A673 (cell line): ENCODE measurements at regions not wholly inside any gene's neighbourhood (a gene's known extent, or its start where the extent isn't known, plus 50 kb on each side); places are given as distances from the start of the nearest gene placed in this dataset.

Experiments used
- EZH2 ChIP-seq: fragments of 200-600 bp; sonication (generic); IDR thresholded peaks from 2 replicates; pipeline ENCODE4 v1.6.1; 2017; ENCODE audit warnings: borderline replicate concordance, low read depth, mild to moderate bottlenecking, mixed read lengths, antibody characterized with exemption, low read length; ENCODE audit not compliant: poor library complexity, severe bottlenecking
- TF ChIP-seq, protein P1 (sequence below): fragments of 300-800, 200-600 bp; sonication (generic); conservative IDR thresholded peaks from 2 replicates; pipeline ENCODE4 v1.5.1; 2017; ENCODE audit warnings: low read depth, mild to moderate bottlenecking, antibody characterized with exemption, low read length, moderate library complexity, mixed read lengths

DNA sequence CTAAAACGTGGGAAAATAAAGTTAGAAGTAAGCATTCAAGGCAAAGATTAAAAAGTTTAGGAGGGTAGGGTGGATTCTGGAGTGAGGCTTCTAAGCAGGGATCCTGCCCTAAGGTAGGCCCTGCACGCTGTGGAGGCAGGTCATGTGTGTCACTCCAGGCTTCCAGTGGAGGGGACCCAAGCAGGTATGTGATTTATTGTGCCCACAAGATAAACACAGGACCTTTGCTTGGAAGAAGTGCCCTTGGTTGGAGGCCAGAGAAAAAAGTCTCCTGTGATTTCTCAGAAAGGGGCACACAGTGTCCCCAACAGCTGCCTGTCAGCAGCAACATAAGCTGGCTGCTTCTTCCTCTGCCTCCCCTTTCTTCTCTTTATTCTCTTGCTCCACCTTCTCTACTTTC is 110.8 kb downstream of the FOXD2 start:
- TF ChIP-seq EZH2 = no peak
- TF ChIP-seq, protein P1, sequence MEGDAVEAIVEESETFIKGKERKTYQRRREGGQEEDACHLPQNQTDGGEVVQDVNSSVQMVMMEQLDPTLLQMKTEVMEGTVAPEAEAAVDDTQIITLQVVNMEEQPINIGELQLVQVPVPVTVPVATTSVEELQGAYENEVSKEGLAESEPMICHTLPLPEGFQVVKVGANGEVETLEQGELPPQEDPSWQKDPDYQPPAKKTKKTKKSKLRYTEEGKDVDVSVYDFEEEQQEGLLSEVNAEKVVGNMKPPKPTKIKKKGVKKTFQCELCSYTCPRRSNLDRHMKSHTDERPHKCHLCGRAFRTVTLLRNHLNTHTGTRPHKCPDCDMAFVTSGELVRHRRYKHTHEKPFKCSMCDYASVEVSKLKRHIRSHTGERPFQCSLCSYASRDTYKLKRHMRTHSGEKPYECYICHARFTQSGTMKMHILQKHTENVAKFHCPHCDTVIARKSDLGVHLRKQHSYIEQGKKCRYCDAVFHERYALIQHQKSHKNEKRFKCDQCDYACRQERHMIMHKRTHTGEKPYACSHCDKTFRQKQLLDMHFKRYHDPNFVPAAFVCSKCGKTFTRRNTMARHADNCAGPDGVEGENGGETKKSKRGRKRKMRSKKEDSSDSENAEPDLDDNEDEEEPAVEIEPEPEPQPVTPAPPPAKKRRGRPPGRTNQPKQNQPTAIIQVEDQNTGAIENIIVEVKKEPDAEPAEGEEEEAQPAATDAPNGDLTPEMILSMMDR = no peak
